Loucy (cell line): ENCODE measurements at regions not wholly inside any gene's neighbourhood (a gene's known extent, or its start where the extent isn't known, plus 50 kb on each side); places are given as distances from the start of the nearest gene placed in this dataset.

Experiments
- EZH2phosphoT487 ChIP-seq: fragments of 200-600 bp; IDR thresholded peaks from 2 replicates; pipeline ENCODE4 v1.6.1; 2018; ENCODE audit warnings: antibody characterized with exemption, mild to moderate bottlenecking, moderate library complexity, borderline replicate concordance
- TF ChIP-seq, protein P1 (sequence below): fragments of 200-600 bp; sonication (generic); conservative IDR thresholded peaks from 2 replicates; pipeline ENCODE4 v1.5.1; 2014; ENCODE audit warnings: mild to moderate bottlenecking, antibody characterized with exemption, low read length

DNA sequence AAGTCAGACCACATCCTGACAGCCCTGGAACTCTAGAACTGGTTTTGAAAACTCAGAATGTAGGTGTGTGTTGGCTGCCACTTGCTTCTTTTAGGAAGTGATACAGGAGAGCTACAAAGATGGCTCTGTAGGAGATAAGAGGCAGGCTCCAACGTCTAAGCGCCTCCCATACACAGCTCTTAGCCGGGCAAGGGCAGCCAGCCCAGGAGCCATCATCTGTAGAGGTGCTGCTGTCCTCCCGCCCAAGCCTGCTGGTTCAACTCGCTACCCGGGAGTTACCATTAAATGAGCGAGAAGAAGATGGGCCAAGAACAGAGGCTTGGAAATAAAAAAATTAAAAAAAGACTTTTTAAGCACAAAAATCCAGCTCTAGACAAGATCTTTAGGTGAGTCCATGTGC lies 61.2 kb upstream of the DIO3 start:
- TF ChIP-seq, protein P1, sequence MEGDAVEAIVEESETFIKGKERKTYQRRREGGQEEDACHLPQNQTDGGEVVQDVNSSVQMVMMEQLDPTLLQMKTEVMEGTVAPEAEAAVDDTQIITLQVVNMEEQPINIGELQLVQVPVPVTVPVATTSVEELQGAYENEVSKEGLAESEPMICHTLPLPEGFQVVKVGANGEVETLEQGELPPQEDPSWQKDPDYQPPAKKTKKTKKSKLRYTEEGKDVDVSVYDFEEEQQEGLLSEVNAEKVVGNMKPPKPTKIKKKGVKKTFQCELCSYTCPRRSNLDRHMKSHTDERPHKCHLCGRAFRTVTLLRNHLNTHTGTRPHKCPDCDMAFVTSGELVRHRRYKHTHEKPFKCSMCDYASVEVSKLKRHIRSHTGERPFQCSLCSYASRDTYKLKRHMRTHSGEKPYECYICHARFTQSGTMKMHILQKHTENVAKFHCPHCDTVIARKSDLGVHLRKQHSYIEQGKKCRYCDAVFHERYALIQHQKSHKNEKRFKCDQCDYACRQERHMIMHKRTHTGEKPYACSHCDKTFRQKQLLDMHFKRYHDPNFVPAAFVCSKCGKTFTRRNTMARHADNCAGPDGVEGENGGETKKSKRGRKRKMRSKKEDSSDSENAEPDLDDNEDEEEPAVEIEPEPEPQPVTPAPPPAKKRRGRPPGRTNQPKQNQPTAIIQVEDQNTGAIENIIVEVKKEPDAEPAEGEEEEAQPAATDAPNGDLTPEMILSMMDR: no peak
- no peak for TF ChIP-seq EZH2phosphoT487
